HG02642 (cell line): ENCODE measurements at regions not wholly inside any gene's neighbourhood (a gene's known extent, or its start where the extent isn't known, plus 50 kb on each side); places are given as distances from the start of the nearest gene placed in this dataset.

ENCODE experiments used
- ATAC-seq: cut with Tn5 transposase; IDR thresholded peaks from one replicate; pipeline ENCODE4 v1.9.1; 2021; ENCODE audit warnings: mild to moderate bottlenecking; ENCODE audit not compliant: unreplicated experiment, poor library complexity

DNA sequence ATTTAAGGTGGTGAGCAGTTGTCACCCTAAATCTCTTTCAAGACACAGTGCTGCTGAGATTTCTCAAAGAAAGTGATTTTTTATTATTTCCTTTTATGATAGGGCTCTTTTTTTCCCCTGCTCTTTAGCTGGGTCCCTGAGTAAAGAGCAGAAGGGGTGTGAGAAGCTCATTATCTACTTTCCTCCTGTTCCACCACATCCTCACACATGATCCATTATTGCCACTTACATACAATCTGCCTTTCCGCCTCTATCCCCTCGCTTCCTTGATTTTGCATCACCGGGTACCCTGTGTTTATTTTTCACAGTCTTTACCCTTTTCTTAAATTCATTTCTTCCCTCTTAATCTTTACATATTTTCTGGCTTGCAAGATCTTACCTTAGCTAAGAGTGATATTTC, 93.9 kb upstream of the CCDC85A start:
- no peak for ATAC-seq

- ATAC-seq: no peak
Measured at GRCh38 chr2:56099963-56100362, 83.8 kb upstream of the CCDC85A start.

GRCh38 chr2:56100791-56101312, 82.9 kb upstream of the CCDC85A start:
- ATAC-seq: no peak

- ATAC-seq: no peak
Measured at GRCh38 chr2:56102098-56102497, 81.7 kb upstream of the CCDC85A start.

DNA sequence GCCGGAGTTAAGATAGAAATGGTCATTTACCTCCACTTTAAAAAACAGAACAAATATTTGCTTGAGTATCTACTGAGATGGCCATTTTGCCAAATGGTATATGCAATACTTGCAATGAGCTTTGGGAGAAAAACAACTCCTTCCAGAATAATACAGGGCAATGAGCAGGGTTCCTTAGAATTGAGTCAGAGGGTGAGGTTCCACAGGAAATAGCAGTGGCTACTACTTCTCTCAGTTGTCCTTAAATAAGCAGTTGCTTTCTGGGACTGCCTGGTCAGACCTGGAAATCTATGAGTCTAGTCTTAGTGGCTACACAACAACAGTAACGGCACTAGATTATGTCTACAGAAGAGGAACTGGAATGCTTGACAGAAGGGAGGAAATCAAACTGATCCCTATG, 80.9 kb upstream of the CCDC85A start:
- no peak for ATAC-seq

- no peak for ATAC-seq
Measured at GRCh38 chr2:56104962-56105361, 78.8 kb upstream of the CCDC85A start.

DNA sequence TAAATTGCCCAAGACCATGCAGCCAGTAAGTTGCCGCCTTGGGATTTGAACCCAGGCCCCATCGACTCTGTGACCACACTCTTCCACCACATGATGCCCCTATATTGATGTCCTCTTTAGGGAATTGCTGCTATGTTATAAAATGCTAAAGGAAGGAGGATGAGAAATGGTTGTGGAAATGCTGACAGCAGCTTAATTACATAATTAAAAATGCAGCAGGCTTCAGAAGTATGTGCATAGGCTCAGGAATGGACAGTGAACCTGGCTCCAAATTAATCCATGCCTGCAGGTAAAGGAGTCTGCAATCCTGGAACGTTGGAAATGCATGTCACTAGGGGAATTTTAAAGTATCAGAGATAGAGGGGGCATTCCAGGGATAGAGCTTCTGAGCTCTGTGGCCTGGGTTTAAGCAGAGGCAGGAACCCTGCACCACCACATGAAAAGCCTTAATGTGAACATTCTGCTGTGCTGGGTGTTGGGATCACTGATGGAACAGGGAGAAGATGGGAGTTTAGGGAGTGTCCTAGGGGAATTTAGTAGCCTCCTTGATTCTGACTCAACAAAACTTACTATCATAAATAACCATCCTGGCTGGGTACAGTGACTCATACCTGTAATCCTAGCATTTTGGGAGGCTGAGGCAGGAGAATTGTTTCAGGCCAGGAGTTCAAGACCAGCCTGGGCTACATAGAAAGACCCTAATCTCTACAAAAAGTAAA, 76.1 kb upstream of the CCDC85A start:
- no peak for ATAC-seq

GRCh38 chr2:56108806-56109205, 75.0 kb upstream of the CCDC85A start:
- ATAC-seq: no peak

DNA sequence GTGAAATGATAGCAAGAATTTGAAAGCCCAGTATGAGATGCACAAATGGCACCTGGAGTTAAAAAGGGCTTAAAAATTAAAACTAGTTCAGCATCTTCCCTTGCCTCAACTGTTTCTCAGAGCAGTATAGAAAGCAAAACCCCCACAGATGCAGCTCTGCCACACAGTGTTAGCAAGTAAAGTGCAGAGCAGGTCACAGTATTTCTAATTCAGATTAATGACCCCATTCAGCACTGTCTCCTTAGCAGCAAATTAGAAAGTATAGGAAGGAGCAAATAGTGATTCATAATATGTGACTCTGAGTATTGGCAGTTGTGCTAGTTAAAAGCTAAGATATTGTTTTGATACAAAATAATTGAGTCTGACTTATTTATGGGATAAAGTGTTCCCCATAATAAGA, 73.8 kb upstream of the CCDC85A start:
- no peak for ATAC-seq

GRCh38 chr2:56113382-56113975, 70.3 kb upstream of the CCDC85A start:
- ATAC-seq: no peak

GRCh38 chr2:56117764-56118163, 66.0 kb upstream of the CCDC85A start:
- ATAC-seq: no peak

GRCh38 chr2:56118474-56118873, 65.3 kb upstream of the CCDC85A start:
- no peak for ATAC-seq

- ATAC-seq: no peak
Measured at GRCh38 chr2:56121995-56122394, 61.8 kb upstream of the CCDC85A start.

- ATAC-seq: no peak
Measured at GRCh38 chr2:56123538-56123937, 60.3 kb upstream of the CCDC85A start.

DNA sequence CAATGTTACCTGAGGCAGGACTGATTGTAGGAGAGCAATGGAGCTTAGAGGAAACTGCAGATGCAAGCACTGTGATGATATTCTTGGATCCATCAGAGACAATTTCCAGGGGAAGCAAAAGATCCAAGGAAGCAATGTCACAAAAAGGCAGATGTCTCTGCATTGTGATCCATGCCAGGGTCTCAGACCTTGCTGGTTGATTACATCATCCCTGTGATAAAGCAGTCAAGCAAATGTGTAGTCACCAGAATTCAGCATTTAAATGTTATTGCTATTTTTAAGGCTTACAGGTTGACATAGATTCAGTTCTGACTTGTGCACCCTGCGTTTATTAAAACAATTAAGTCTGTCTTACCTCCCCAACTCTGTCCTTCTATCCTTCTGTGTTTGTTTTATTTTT, 56.8 kb upstream of the CCDC85A start:
- no peak for ATAC-seq

DNA sequence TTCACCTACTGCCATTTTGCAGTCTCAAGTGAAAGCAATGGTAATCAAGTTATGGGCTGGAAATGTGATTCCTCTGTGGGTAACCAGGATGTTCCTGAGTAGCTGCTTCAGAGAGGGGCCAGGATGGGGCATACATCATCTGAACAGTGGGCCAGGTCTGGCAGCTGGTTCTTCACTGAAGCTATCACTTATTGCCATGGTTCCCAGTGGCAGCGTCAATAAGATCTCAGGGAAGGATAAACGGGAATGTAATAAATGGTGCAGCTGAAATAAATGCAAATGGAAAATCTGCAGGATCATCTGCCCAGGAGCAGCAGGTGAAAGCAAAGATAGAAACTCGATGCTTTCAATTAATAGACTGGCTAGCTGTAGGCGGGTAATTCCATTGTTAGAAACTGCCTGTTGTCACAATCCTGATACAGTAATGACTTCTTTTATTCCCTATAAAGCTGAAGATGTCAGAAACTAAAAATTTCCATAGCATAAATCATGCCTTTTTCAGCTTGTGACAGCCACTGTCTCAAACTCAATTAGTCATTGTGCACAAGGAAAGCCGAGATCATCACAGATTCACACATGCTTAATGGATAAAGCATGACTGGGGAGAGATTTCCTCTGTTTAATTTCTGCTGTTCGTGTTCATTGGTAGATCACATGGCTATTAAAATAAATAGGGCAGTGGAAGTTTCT, 56.2 kb upstream of the CCDC85A start:
- no peak for ATAC-seq

- no peak for ATAC-seq
Measured at GRCh38 chr2:56128235-56128634, 55.6 kb upstream of the CCDC85A start.

- ATAC-seq: no peak
Measured at GRCh38 chr2:56130463-56131070, 53.2 kb upstream of the CCDC85A start.

DNA sequence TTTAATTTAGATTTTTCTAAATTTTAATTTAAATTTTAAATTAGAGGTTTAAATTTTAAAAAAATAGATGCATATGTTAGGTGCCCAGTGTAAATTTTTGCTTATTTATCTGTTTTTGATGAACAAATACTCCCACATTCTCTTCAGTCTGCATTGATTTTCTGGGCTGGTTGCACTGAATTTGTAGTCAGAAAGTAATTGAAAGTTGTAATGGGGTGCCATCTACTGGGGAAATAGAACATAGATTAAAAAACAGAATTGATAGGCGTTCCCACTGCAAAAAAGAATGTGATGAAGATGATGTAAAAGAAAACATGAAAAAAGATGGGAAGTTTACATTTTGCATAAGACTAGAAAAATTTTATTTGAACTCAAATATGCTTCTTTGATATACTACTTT, 51.7 kb upstream of the CCDC85A start:
- ATAC-seq: no peak

DNA sequence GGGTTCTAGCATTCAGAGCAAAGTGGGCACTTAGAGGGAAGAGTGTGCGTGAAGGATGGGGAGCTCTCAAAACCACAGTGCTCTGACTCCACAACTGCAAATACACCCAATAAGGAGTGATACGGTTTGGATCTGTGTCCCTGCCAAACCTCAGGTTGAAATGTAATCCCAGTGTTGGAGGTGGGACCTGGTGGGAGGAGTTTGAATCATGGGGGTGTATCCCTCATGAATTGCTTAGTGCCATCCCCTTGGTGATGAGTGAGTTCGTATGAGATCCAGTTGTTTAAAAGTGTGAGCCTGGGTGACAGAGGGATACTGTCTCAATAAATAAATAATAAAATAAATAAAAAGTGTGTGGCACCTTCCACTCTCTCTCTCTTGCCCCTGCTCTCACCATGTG, 50.3 kb upstream of the CCDC85A start:
- ATAC-seq: no peak
